Fibroblast of lung (primary cell): ENCODE measurements at regions not wholly inside any gene's neighbourhood (a gene's known extent, or its start where the extent isn't known, plus 50 kb on each side); places are given as distances from the start of the nearest gene placed in this dataset.

Source experiments
- DNase-seq, 2 donors: peaks; one replicate each; pipeline versions ENCODE4 v3.0.0 to v3.0.0-alpha.2; 2010; ENCODE audit warnings: low read depth in 2 of 2
- H2AFZ ChIP-seq: 2 replicates; pipeline ENCODE4 v1.5.1; 2012; ENCODE audit warnings: low read length, control low read depth, inconsistent platforms
- H3K27ac ChIP-seq: 2 replicates; pipeline ENCODE4 v1.5.1; 2011; ENCODE audit warnings: low read length, control low read depth; ENCODE audit not compliant: insufficient read depth
- H3K27me3 ChIP-seq: 2 replicates; pipeline ENCODE4 v1.5.1; 2011; ENCODE audit warnings: mild to moderate bottlenecking, low read length; ENCODE audit not compliant: control insufficient read depth, insufficient read depth
- H3K36me3 ChIP-seq: 2 replicates; pipeline ENCODE4 v1.5.1; 2011; ENCODE audit warnings: low read length; ENCODE audit not compliant: control insufficient read depth, insufficient read depth
- H3K4me1 ChIP-seq: 2 replicates; pipeline ENCODE4 v1.5.1; 2011; ENCODE audit warnings: low read length; ENCODE audit not compliant: control insufficient read depth, insufficient read depth; ENCODE audit errors: extremely low read depth
- H3K4me2 ChIP-seq: 2 replicates; pipeline ENCODE4 v1.5.1; 2011; ENCODE audit warnings: low read length, control low read depth; ENCODE audit not compliant: insufficient read depth; ENCODE audit errors: extremely low read depth
- H3K4me3 ChIP-seq, 4 experiments: fragments of 200-600 bp in 1 of 4; sonication (generic) in 1 of 4; replicated peaks in 1 of 4; 2 replicates each; pipeline ENCODE4 v1.5.1; 2011 to 2016; ENCODE audit warnings: low read length in 4 of 4, low read depth in 3 of 4, mild to moderate bottlenecking in 3 of 4, control low read depth in 2 of 4, inconsistent platforms in 1 of 4, mixed read lengths in 1 of 4; ENCODE audit not compliant: insufficient read depth in 1 of 4; ENCODE audit errors: control extremely low read depth in 1 of 4
- H3K79me2 ChIP-seq: 2 replicates; pipeline ENCODE4 v1.5.1; 2012; ENCODE audit warnings: mild to moderate bottlenecking, low read length, inconsistent platforms; ENCODE audit not compliant: control insufficient read depth, insufficient read depth
- H3K9ac ChIP-seq: 2 replicates; pipeline ENCODE4 v1.5.1; 2011; ENCODE audit warnings: mild to moderate bottlenecking, low read length, control low read depth; ENCODE audit not compliant: insufficient read depth
- H3K9me3 ChIP-seq: 2 replicates; pipeline ENCODE4 v1.5.1; 2012; ENCODE audit warnings: low read depth, low read length; ENCODE audit not compliant: control insufficient read depth, insufficient read depth
- H4K20me1 ChIP-seq: 2 replicates; pipeline ENCODE4 v1.5.1; 2011; ENCODE audit warnings: low read length; ENCODE audit not compliant: control insufficient read depth, insufficient read depth; ENCODE audit errors: extremely low read depth
- EZH2 ChIP-seq: IDR thresholded peaks from 2 replicates; pipeline ENCODE4 v1.5.1; 2012; ENCODE audit warnings: low read length, control low read depth, mild to moderate bottlenecking; ENCODE audit errors: missing control alignments
- TF ChIP-seq, protein P1 (sequence below), 2 donors: IDR thresholded peaks in 1 of 2; conservative IDR thresholded peaks in 1 of 2; 1 replicate in 1 of 2; 2 replicates in 1 of 2; pipeline ENCODE4 v1.5.1; 2011 to 2012; ENCODE audit warnings: low read length in 2 of 2, control low read depth in 1 of 2, inconsistent platforms in 1 of 2, low read depth in 1 of 2, mild to moderate bottlenecking in 1 of 2

DNA sequence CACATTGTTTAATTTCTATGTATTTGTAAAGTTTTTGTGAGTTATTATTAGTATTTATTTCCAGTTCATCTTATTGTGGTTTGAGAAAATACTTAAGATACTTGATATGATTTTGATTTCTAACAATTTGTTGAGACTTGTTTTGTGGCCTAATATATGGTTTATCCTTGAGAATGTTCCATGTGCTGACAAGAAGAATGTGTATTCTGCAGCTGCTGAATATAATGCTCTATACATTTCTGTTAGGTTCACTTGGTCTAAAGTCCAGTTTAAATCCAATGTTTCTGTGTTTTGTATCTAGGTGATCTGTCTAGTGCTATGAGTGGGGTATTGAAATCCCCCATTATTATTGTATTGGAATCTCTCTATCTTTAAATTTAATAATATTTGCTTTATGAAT is 201.3 kb downstream of the FSIP2 start:
- Histone ChIP-seq H3K27ac (no peak overlapping the region), H3K79me2 (no peaks in the 10 kb centered on the region), H3K9ac (no peak overlapping the region), H3K9me3 (no peaks in the 10 kb centered on the region), H3K4me3 (no peak overlapping the region), H3K4me2 (no peak overlapping the region), H3K36me3 (no peaks in the 10 kb centered on the region), H2AFZ (no peak overlapping the region), H3K27me3 (no peaks in the 10 kb centered on the region), H4K20me1 (no peaks in the 10 kb centered on the region), H3K4me1 (no peaks in the 10 kb centered on the region)
- DNase-seq: no peak
- TF ChIP-seq, protein P1, sequence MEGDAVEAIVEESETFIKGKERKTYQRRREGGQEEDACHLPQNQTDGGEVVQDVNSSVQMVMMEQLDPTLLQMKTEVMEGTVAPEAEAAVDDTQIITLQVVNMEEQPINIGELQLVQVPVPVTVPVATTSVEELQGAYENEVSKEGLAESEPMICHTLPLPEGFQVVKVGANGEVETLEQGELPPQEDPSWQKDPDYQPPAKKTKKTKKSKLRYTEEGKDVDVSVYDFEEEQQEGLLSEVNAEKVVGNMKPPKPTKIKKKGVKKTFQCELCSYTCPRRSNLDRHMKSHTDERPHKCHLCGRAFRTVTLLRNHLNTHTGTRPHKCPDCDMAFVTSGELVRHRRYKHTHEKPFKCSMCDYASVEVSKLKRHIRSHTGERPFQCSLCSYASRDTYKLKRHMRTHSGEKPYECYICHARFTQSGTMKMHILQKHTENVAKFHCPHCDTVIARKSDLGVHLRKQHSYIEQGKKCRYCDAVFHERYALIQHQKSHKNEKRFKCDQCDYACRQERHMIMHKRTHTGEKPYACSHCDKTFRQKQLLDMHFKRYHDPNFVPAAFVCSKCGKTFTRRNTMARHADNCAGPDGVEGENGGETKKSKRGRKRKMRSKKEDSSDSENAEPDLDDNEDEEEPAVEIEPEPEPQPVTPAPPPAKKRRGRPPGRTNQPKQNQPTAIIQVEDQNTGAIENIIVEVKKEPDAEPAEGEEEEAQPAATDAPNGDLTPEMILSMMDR (conservative IDR thresholded peaks at IDR 0.05 in 1 of 2, IDR thresholded peaks at IDR 0.05 in 1 of 2; ENCODE audit: low read depth in 1 of 2, low read length in 2 of 2): no peak
- no peak for TF ChIP-seq EZH2

DNA sequence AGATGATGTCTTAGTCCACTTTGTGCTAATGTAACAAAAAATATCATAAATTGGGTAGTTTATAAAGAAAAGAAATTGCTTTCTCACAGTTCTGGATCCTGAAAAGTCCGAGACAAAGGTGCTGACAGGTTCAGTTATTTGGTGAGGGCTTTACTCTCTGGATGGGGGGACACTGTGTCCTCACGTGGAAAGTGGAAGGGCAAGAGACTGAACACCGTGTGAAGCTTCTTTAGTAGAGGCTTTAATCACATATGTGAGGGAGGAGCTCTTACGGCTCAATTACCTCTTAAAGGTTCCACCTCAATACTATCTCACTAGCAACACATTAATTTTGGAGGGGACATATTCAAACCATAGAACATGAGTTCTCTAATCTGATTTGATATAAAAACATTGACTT is 204.3 kb downstream of the FSIP2 start:
- Histone ChIP-seq H3K79me2 (no peaks in the 10 kb centered on the region), H3K4me3 (no peak overlapping the region), H3K9me3 (no peaks in the 10 kb centered on the region), H3K9ac (no peak overlapping the region), H4K20me1 (no peaks in the 10 kb centered on the region), H2AFZ (no peak overlapping the region), H3K4me2 (no peak overlapping the region), H3K27me3 (no peaks in the 10 kb centered on the region), H3K4me1 (no peaks in the 10 kb centered on the region), H3K36me3 (no peaks in the 10 kb centered on the region), H3K27ac (no peak overlapping the region)
- DNase-seq: no peak
- TF ChIP-seq, protein P1 (conservative IDR thresholded peaks at IDR 0.05 in 1 of 2, IDR thresholded peaks at IDR 0.05 in 1 of 2; ENCODE audit: low read depth in 1 of 2, low read length in 2 of 2): no peak
- no peak for TF ChIP-seq EZH2

DNA sequence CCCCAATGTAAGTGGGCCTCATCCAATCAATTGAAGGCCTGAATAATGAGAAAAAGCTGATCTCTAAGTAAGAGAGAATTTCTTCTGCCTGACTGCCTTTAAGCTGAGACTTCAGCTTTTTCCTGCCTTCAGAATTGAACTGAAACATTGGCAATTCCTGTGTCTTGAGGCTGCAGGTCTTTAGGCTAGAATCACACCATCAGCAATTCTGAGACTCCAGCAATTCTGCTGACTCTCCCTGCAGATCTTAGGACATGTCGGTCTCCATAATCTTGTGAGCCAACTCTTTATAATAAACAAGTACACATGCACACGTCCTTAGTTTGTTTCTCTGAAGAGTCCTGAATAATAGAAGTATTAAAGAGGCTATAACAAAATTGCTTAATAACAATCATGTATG is 209.1 kb downstream of the FSIP2 start:
- no peak overlapping the region for H3K4me3 ChIP-seq
- no peaks in the 10 kb centered on the region for H4K20me1 ChIP-seq
- no peak overlapping the region for H2AFZ ChIP-seq
- H3K9me3 ChIP-seq: no peaks in the 10 kb centered on the region
- H3K79me2 ChIP-seq: no peaks in the 10 kb centered on the region
- H3K27me3 ChIP-seq: no peaks in the 10 kb centered on the region
- no peaks in the 10 kb centered on the region for H3K36me3 ChIP-seq
- H3K4me1 ChIP-seq: no peaks in the 10 kb centered on the region
- H3K27ac ChIP-seq: no peak overlapping the region
- H3K4me2 ChIP-seq: no peak overlapping the region
- no peak overlapping the region for H3K9ac ChIP-seq
- TF ChIP-seq EZH2: no peak
- TF ChIP-seq, protein P1 (conservative IDR thresholded peaks at IDR 0.05 in 1 of 2, IDR thresholded peaks at IDR 0.05 in 1 of 2; ENCODE audit: low read depth in 1 of 2, low read length in 2 of 2): no peak
- DNase-seq: no peak
